Right cardiac atrium (tissue), 5 donors: ENCODE measurements at regions not wholly inside any gene's neighbourhood (a gene's known extent, or its start where the extent isn't known, plus 50 kb on each side); places are given as distances from the start of the nearest gene placed in this dataset.

Experiments
- ATAC-seq, 2 donors: fragments of 200-7000 bp; cut with Tn5 transposase; one replicate each; pipeline versions ENCODE4 v1.8.0 to v1.9.1; 2020; ENCODE audit warnings: moderate library complexity in 2 of 2, mild to moderate bottlenecking in 1 of 2
- DNase-seq, 3 donors: peaks; one replicate each; pipeline ENCODE4 v3.0.0-alpha.2; 2020
- H3K27ac ChIP-seq: one replicate; pipeline ENCODE4 v1.5.1; 2013; ENCODE audit warnings: mild to moderate bottlenecking, low read length, control low read depth, moderate library complexity
- H3K27me3 ChIP-seq: one replicate; pipeline ENCODE4 v1.6.1; 2013; ENCODE audit not compliant: control insufficient read depth, insufficient read depth
- H3K4me1 ChIP-seq: one replicate; pipeline ENCODE4 v1.6.1; 2013; ENCODE audit warnings: low read length; ENCODE audit not compliant: control insufficient read depth, insufficient read depth
- H3K4me3 ChIP-seq: one replicate; pipeline ENCODE4 v1.5.1; 2013; ENCODE audit warnings: low read length, control low read depth
- H3K9me3 ChIP-seq: one replicate; pipeline ENCODE4 v1.6.1; 2013; ENCODE audit warnings: low read length; ENCODE audit not compliant: control insufficient read depth
- WGBS: extraction: QIAGEN DNeasy Blood & Tissue Kit; methylation state at CpG from one replicate; pipeline ENCODE4 v1.1.7; 2013; 5-methylcytosine and 5-hydroxymethylcytosine counted together
- intact Hi-C, 4 donors: fragments of 100-400 bp; cut with DNase I; formaldehyde crosslinking; loops; one replicate each; pipeline versions ENCODE4 v1.11.0 to v1.14.0; 2022 to 2023
- donor health status: healthy with polysubstance abuse.
- donor health status: DM: no; HTN: yes; CAD: no.
- donor health status: DM: no; HTN: no; CAD: no.
- donor health status: DM: no; HTN: yes; CAD: no; lungs with severe emphysema.
- donor health status: DM: yes; HTN: yes; CAD: no.

DNA sequence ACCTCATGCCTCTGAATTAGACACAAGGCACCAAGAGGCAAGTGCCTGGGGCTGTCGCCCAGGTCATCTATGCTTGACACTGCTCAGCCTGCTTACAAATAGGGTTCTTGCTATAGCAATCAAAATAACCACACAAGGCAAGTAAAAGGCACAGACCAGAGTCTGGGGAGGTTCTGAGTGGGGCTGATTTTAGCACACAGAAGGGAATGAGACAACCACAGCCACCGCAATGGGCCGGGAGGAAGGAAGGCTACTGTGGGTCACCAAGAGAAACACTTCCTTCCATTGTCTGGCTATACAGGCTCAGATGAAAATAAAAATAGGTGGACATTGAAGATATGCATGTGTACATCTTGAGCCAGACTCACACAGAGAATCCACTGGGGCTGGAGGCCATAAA, 159.1 kb downstream of the DLEU7 start:
- 60% methylated on average over 3 of the region's 3 CpGs for WGBS
- ATAC-seq (peak in 1 of 2 donors; percentile 86), DNase-seq (peak in 1 of 3 donors; percentile 66)
- intact Hi-C loops = loop anchor here in 1 of 4 donors (10.0 kb wide), 2 partner anchors 100 to 110 kb away; no protein-coding TSS in a partner anchor
- H3K4me3 ChIP-seq = no peak overlapping the region
- H3K9me3 ChIP-seq = no peaks in the 10 kb centered on the region
- no peaks in the 10 kb centered on the region for H3K27me3 ChIP-seq
- H3K4me1 ChIP-seq = peaks cover 6% of the 10 kb centered on the region
- H3K27ac ChIP-seq = peak overlapping the region; percentile 63

DNA sequence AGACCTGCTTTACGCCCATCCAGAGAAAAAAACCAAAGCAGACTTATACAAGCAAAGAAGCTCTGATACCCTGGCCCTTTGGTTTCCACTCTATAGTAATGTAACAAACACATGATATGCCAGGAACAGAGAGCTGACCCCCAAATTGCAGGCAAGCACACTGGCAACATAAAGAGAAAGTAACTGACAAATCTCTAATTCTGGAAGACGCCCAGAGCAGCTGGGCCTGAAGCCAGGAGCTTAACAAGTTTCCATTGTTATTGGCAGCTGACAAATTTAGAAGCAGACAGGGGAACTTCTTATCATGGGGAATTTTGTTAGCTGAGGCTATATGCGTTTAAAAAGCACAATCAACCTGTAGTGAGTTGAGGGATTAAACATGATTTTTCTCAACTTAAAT, 158.0 kb downstream of the DLEU7 start:
- 11% methylated on average over 3 of the region's 3 CpGs for WGBS
- peaks cover 6% of the 10 kb centered on the region for H3K4me1 ChIP-seq
- intact Hi-C loops = loop anchor here in 1 of 4 donors (10.0 kb wide), 2 partner anchors 101 to 109 kb away; no protein-coding TSS in a partner anchor
- no peaks in the 10 kb centered on the region for H3K9me3 ChIP-seq
- ATAC-seq (peak; percentile 65 to 85), DNase-seq (peak; percentile 84 to 94 (median 92))
- H3K27me3 ChIP-seq = no peaks in the 10 kb centered on the region
- H3K27ac ChIP-seq = peak overlapping the region; percentile 12
- H3K4me3 ChIP-seq = peak overlapping the region; percentile 42

DNA sequence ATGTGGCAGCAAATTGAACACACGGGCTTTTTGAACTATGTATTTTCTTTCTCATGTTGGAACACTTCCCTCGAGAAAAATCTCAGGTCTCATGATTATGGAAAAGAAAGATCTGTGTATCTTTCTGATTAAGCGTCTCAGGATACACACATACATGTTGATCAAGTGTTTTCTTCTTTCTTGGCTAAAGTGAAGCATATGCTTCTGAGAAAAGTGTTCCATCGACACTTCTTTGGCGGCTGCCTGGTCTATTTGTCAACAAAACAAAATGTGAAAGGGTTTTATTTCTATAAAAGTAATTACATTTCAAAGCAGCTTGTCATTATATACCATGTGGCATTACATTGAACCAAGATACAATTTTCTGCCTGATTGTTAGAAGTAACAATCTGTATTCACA, 157.5 kb downstream of the DLEU7 start:
- DNase-seq = no peak
- intact Hi-C loops = loop anchor here in 1 of 4 donors (10.0 kb wide), 2 partner anchors 101 to 109 kb away; no protein-coding TSS in a partner anchor
- Histone ChIP-seq H3K27ac (no peak overlapping the region), H3K9me3 (no peaks in the 10 kb centered on the region), H3K27me3 (no peaks in the 10 kb centered on the region), H3K4me1 (peaks cover 6% of the 10 kb centered on the region), H3K4me3 (peak overlapping the region; percentile 42)
- ATAC-seq = peak in 1 of 2 donors; percentile 14
- WGBS = 24% methylated on average over 5 of the region's 5 CpGs

DNA sequence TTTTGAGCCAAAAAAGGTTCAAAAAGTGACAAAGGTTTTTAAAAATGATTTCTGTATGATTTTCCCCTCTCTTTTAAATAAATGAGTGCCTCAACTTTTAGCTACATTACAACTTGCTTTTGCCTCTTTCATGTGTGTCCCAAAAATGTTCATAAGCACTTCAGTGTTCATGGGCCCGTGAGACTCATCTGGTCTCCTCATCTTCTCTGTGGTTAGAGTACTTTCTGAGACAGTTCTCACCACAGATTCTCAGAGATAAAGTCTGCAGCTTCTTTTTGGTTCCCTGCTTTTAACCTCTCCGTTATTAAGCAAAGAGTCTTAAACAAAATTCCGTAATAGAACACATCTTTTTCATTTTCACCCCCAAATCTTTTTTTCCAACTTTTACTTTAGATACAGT, 156.9 kb downstream of the DLEU7 start:
- Histone ChIP-seq H3K9me3 (no peaks in the 10 kb centered on the region), H3K27me3 (no peaks in the 10 kb centered on the region), H3K4me3 (no peak overlapping the region), H3K27ac (no peak overlapping the region), H3K4me1 (peaks cover 7% of the 10 kb centered on the region)
- WGBS = 86% methylated on average over 3 of the region's 3 CpGs
- DNase-seq (no peak), ATAC-seq (no peak)
- intact Hi-C loops = loop anchor here in 1 of 4 donors (10.0 kb wide), 2 partner anchors 102 to 108 kb away; no protein-coding TSS in a partner anchor

DNA sequence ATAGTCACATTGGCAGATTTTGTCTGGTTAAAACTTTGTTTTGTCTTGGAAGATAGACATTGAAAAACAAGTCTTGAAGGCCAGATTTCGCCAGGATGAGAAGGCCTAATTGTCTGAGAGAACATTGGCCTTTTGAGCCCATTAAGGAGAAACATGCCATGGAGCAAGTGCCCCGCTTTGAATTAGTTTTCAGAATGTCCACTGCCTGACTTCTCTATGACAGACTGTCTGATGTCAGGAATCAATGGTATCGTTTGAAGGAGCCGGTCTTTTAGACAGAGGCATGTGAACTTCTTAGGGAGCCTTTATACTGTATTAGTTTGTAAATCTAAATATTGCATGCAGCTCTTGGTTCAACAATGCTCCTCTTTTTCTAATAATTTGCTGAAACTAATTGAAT, 155.9 kb downstream of the DLEU7 start:
- intact Hi-C loops = loop anchor here in 1 of 4 donors (10.0 kb wide), 2 partner anchors 103 to 107 kb away; no protein-coding TSS in a partner anchor
- no peak overlapping the region for H3K4me3 ChIP-seq
- DNase-seq (no peak), ATAC-seq (no peak)
- WGBS = 91% methylated on average over 4 of the region's 4 CpGs
- H3K27ac ChIP-seq = no peak overlapping the region
- peaks cover 8% of the 10 kb centered on the region for H3K4me1 ChIP-seq
- H3K27me3 ChIP-seq = no peaks in the 10 kb centered on the region
- H3K9me3 ChIP-seq = no peaks in the 10 kb centered on the region

DNA sequence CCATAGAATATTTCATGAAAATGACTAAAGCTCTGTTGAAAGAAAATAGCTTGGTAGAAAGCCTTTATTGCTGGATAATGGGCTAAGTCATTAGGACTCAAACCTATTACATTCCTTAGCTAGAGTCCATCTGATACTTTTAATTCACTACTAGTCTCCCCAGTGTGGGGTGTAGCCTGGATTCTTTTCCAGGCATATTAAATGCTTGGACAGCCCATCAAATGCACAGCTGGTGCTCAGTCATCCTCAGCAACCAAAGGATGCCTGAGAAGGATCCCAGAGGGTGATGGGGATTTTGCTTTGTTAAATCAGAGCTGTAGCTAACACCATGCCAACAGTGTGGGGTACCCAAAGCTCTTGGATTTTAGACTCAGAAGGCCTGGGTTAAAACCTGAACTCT, 153.5 kb downstream of the DLEU7 start:
- H3K4me3 ChIP-seq = no peak overlapping the region
- no peak overlapping the region for H3K27ac ChIP-seq
- H3K4me1 ChIP-seq = peaks cover 5% of the 10 kb centered on the region
- DNase-seq (no peak), ATAC-seq (no peak)
- H3K9me3 ChIP-seq = no peaks in the 10 kb centered on the region
- H3K27me3 ChIP-seq = no peaks in the 10 kb centered on the region
- intact Hi-C loops = no loop called here

DNA sequence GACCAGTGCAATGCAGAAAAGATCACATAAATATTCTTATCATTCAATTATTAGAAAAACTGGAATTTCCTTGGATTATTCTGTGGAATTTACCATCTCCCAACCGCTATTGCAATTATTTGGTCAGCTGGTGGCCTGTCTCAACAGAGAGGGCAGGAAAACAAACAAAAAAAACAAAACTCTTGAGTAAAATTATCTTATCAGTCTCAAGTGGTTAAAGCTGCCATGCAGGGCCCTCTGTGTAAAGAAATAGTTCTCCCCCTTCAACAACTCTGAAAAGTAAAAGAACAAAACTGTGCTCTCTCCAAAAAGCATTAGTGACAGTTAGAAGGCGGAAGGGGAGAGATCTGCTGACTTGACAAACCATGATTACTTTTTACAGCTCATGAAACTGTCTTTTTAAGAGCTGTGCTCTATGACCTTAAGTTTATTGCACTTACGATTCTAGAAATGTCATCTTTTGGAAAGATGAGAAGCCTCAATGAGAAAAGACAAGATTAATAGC, 152.3 kb downstream of the DLEU7 start:
- Histone ChIP-seq H3K27ac (peak overlapping the region; percentile 61), H3K4me1 (peaks cover 5% of the 10 kb centered on the region), H3K9me3 (no peaks in the 10 kb centered on the region), H3K4me3 (no peak overlapping the region), H3K27me3 (no peaks in the 10 kb centered on the region)
- intact Hi-C loops = no loop called here
- WGBS = 32% methylated on average over 3 of the region's 3 CpGs
- ATAC-seq = peak in 1 of 2 donors; percentile 23
- no peak for DNase-seq

- Histone ChIP-seq H3K27ac (peak overlapping the region; percentile 61), H3K4me1 (peaks cover 5% of the 10 kb centered on the region), H3K4me3 (no peak overlapping the region), H3K9me3 (no peaks in the 10 kb centered on the region), H3K27me3 (no peaks in the 10 kb centered on the region)
- no peak for DNase-seq
- intact Hi-C loops = no loop called here
- peak in 1 of 2 donors; percentile 34 for ATAC-seq
- 52% methylated on average over 7 of the region's 7 CpGs for WGBS
Observed at GRCh38 chr13:50691681-50692263, 151.7 kb downstream of the DLEU7 start.

DNA sequence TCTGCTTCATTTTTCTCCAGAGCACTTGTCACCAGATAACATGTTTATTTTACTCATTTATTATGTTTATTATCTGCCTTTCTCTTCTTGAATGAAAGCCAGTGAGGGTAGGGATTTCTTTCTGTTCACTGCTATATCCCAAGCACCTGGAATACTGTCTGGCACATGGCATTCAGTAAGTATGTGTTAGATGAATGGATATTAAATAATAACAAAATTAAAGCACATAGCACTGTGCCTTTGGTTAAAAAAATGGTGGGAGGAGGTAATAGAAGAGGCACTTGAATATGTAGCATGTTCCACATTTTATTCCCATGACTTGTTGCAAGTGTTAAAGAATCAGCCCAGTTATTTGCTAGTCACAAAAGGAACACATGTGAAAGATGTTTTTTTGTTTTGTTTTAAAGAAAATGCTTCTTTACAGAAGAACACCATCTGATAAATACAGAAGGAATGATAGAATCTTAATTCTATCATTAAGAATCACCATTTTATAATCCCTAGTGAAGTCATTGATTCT, 151.0 kb downstream of the DLEU7 start:
- H3K4me1 ChIP-seq = peaks cover 5% of the 10 kb centered on the region
- H3K27me3 ChIP-seq = no peaks in the 10 kb centered on the region
- no peak overlapping the region for H3K27ac ChIP-seq
- no peaks in the 10 kb centered on the region for H3K9me3 ChIP-seq
- ATAC-seq (no peak), DNase-seq (no peak)
- no peak overlapping the region for H3K4me3 ChIP-seq
- intact Hi-C loops = no loop called here

GRCh38 chr13:50693727-50694126, 149.8 kb downstream of the DLEU7 start:
- Histone ChIP-seq H3K27me3 (no peaks in the 10 kb centered on the region), H3K27ac (peak overlapping the region; percentile 73), H3K4me3 (no peak overlapping the region), H3K9me3 (no peaks in the 10 kb centered on the region), H3K4me1 (peaks cover 5% of the 10 kb centered on the region)
- WGBS = 11% methylated on average over 2 of the region's 2 CpGs
- intact Hi-C loops = no loop called here
- DNase-seq (peak; percentile 55 to 90 (median 86)), ATAC-seq (peak; percentile 86 to 97)

- H3K27ac ChIP-seq = peak overlapping the region; percentile 70
- intact Hi-C loops = no loop called here
- DNase-seq (no peak), ATAC-seq (peak in 1 of 2 donors; percentile 42)
- H3K4me3 ChIP-seq = no peak overlapping the region
- H3K4me1 ChIP-seq = peaks cover 3% of the 10 kb centered on the region
- H3K27me3 ChIP-seq = no peaks in the 10 kb centered on the region
- 33% methylated on average over 4 of the region's 4 CpGs for WGBS
- H3K9me3 ChIP-seq = no peaks in the 10 kb centered on the region
Observed at GRCh38 chr13:50697746-50698539, 145.5 kb downstream of the DLEU7 start.
